ENCODE measurements at regions not wholly inside any gene's neighbourhood (a gene's known extent, or its start where the extent isn't known, plus 50 kb on each side); places are given as distances from the start of the nearest gene placed in this dataset.

- TF ChIP-seq CTCF (IDR thresholded peaks at IDR 0.05; ENCODE audit: low read depth, low read length, missing control alignments): no peak
- in situ Hi-C loops (cut with HindIII; ENCODE audit: low sequenced_read_pairs): loop anchor here (25.0 kb wide), 2 partner anchors 454 to 604 kb away; partner anchors contain the start of gene MON2
- H3K4me3 ChIP-seq (ENCODE audit: low read depth, low read length): no peak overlapping the region
- DNase-seq (ENCODE audit: low read depth): no peak
These were observed 84.9 kb downstream of the AVPR1A start for GRCh38 chr12:63066136-63066535.

- DNase-seq (ENCODE audit: low read depth): no peak
- no peak for TF ChIP-seq CTCF (IDR thresholded peaks at IDR 0.05; ENCODE audit: low read depth, low read length, missing control alignments)
- in situ Hi-C loops (cut with HindIII; ENCODE audit: low sequenced_read_pairs): loop anchor here (25.0 kb wide), 2 partner anchors 452 to 602 kb away; partner anchors contain the start of gene MON2
- H3K4me3 ChIP-seq (ENCODE audit: low read depth, low read length): no peak overlapping the region
These were observed 86.9 kb downstream of the AVPR1A start for GRCh38 chr12:63064080-63064479.

- in situ Hi-C loops (cut with HindIII; ENCODE audit: low sequenced_read_pairs): loop anchor here (25.0 kb wide), 2 partner anchors 444 to 594 kb away; partner anchors contain the start of gene MON2
These were observed 94.4 kb downstream of the AVPR1A start for GRCh38 chr12:63056649-63057048.

GRCh38 chr12:63052696-63053095 lies 98.3 kb downstream of the AVPR1A start:
- no peak for TF ChIP-seq CTCF (IDR thresholded peaks at IDR 0.05; ENCODE audit: low read depth, low read length, missing control alignments)
- no peak for DNase-seq (ENCODE audit: low read depth)
- in situ Hi-C loops (cut with HindIII; ENCODE audit: low sequenced_read_pairs): loop anchor here (25.0 kb wide), 2 partner anchors 440 to 590 kb away; partner anchors contain the start of gene MON2
- H3K4me3 ChIP-seq (ENCODE audit: low read depth, low read length): no peak overlapping the region

More at GRCh38 chr12:63056649-63057048, 94.4 kb downstream of the AVPR1A start:
- H3K4me3 ChIP-seq (ENCODE audit: low read depth, low read length): no peak overlapping the region
- no peak for DNase-seq (ENCODE audit: low read depth)
- TF ChIP-seq CTCF (IDR thresholded peaks at IDR 0.05; ENCODE audit: low read depth, low read length, missing control alignments): no peak

- no peak for DNase-seq (ENCODE audit: low read depth)
- in situ Hi-C loops (cut with HindIII; ENCODE audit: low sequenced_read_pairs): no loop called here
- no peak overlapping the region for H3K4me3 ChIP-seq (ENCODE audit: low read depth, low read length)
- TF ChIP-seq CTCF (IDR thresholded peaks at IDR 0.05; ENCODE audit: low read depth, low read length, missing control alignments): no peak
These were observed 103.9 kb downstream of the AVPR1A start for GRCh38 chr12:63047146-63047545.

GRCh38 chr12:63045020-63045860 lies 105.8 kb downstream of the AVPR1A start:
- TF ChIP-seq CTCF (IDR thresholded peaks at IDR 0.05; ENCODE audit: low read depth, low read length, missing control alignments): no peak
- no peak overlapping the region for H3K4me3 ChIP-seq (ENCODE audit: low read depth, low read length)
- in situ Hi-C loops (cut with HindIII; ENCODE audit: low sequenced_read_pairs): no loop called here
- DNase-seq (ENCODE audit: low read depth): peak; percentile 67
